GM23248 (cell line): ENCODE measurements at regions not wholly inside any gene's neighbourhood (a gene's known extent, or its start where the extent isn't known, plus 50 kb on each side); places are given as distances from the start of the nearest gene placed in this dataset.

Experiments used
- EZH2 ChIP-seq: fragments of 200-600 bp; sonication (generic); IDR thresholded peaks from 2 replicates; pipeline ENCODE4 v1.6.1; 2018; ENCODE audit warnings: antibody characterized with exemption, mild to moderate bottlenecking; ENCODE audit not compliant: insufficient read depth, poor library complexity, severe bottlenecking
- EZH2phosphoT487 ChIP-seq: fragments of 200-600 bp; sonication (generic); IDR thresholded peaks from 2 replicates; pipeline ENCODE4 v1.6.1; 2018; ENCODE audit warnings: antibody characterized with exemption, moderate library complexity, mild to moderate bottlenecking, low read depth; ENCODE audit not compliant: insufficient read depth

DNA sequence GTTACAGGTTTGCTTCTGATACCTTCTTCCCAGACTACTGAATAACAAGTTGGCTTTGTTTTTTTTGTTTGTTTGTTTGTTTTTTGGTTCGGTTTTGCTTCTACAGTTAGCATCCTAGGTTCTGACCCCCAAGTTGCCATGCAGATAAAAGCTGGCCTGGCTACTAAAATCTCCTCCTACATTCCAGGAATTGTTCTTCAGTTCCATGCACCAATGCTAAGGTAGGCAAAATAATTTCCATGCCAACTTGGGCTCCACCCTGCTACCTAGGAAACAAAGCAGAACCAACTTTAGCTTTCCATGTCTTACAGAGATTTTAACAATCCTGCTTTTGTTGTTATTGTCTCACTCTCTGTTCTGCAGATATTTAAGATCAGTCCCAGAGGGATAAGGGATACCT is 495.5 kb upstream of the SOX9 start:
- TF ChIP-seq EZH2 (no peak), EZH2phosphoT487 (no peak)
